ENCODE measurements at regions not wholly inside any gene's neighbourhood (a gene's known extent, or its start where the extent isn't known, plus 50 kb on each side); places are given as distances from the start of the nearest gene placed in this dataset.

DNA sequence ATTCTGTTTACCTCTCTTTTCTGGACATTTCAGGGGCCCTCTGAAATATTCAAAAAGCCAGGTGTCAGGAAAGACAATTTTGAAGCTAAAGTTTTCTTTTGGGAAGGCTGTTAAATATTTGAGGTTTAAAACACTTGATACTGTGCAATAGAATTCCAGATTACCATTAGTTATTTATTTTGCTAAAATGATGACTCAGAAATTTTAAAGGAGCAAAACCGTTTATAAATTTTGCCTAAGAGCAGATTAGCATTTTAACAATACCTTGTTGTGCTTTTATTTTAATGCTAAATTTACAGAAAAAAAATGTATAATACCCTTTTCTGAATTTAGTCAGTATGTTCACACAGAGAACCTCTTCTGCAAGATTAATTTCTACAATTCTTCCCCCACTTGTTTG lies 1159.9 kb downstream of the DSC3 start:
- Histone ChIP-seq H3K9ac (ENCODE audit: control insufficient read depth, insufficient read depth, low read length) (no peak overlapping the region), H3K36me3 (ENCODE audit: control insufficient read depth in 2 of 2, insufficient read depth in 2 of 2, low read length in 1 of 2) (no peaks in the 10 kb centered on the region), H3K9me3 (replicated peaks; ENCODE audit: control insufficient read depth, insufficient read depth, low read length) (no peaks in the 10 kb centered on the region), H4K20me1 (ENCODE audit: control insufficient read depth, insufficient read depth) (no peaks in the 10 kb centered on the region), H3K4me3 (no peak overlapping the region), H3K79me2 (ENCODE audit: control insufficient read depth, insufficient read depth, low read length) (no peaks in the 10 kb centered on the region), H3K27ac (ENCODE audit: control insufficient read depth, insufficient read depth) (no peak overlapping the region), H3K27me3 (replicated peaks in 1 of 2; ENCODE audit: control insufficient read depth in 2 of 2, insufficient read depth in 2 of 2, low read length in 1 of 2) (no peaks in the 10 kb centered on the region), H3K4me2 (ENCODE audit: control insufficient read depth, insufficient read depth) (no peak overlapping the region), H3K4me1 (ENCODE audit: control insufficient read depth, insufficient read depth, low read length) (no peaks in the 10 kb centered on the region), H2AFZ (ENCODE audit: control insufficient read depth, low read depth, low read length) (no peak overlapping the region)
- in situ Hi-C loops (cut with MboI) (loop anchor here (5.0 to 10.0 kb wide), 2 partner anchors 392 to 1080 kb away; no protein-coding TSS in a partner anchor), intact Hi-C loops (cut with micrococcal nuclease; ENCODE audit: unreplicated experiment) (no loop called here)
- CTCF ChIA-PET = interaction anchor here (4.0 kb wide), 1 partner anchor 8 kb away, joined by 27 read pairs; no protein-coding TSS in a partner anchor
- TF ChIP-seq, protein P1, sequence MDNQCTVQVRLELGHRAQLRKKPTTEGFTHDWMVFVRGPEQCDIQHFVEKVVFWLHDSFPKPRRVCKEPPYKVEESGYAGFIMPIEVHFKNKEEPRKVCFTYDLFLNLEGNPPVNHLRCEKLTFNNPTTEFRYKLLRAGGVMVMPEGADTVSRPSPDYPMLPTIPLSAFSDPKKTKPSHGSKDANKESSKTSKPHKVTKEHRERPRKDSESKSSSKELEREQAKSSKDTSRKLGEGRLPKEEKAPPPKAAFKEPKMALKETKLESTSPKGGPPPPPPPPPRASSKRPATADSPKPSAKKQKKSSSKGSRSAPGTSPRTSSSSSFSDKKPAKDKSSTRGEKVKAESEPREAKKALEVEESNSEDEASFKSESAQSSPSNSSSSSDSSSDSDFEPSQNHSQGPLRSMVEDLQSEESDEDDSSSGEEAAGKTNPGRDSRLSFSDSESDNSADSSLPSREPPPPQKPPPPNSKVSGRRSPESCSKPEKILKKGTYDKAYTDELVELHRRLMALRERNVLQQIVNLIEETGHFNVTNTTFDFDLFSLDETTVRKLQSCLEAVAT (IDR thresholded peaks at IDR 0.05) = no peak
- TF ChIP-seq, protein P2, sequence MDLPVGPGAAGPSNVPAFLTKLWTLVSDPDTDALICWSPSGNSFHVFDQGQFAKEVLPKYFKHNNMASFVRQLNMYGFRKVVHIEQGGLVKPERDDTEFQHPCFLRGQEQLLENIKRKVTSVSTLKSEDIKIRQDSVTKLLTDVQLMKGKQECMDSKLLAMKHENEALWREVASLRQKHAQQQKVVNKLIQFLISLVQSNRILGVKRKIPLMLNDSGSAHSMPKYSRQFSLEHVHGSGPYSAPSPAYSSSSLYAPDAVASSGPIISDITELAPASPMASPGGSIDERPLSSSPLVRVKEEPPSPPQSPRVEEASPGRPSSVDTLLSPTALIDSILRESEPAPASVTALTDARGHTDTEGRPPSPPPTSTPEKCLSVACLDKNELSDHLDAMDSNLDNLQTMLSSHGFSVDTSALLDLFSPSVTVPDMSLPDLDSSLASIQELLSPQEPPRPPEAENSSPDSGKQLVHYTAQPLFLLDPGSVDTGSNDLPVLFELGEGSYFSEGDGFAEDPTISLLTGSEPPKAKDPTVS (IDR thresholded peaks at IDR 0.05; ENCODE audit: low read depth, low read length) = no peak
- TF ChIP-seq FOXM1 (IDR thresholded peaks at IDR 0.05; ENCODE audit: low read depth, low read length) = no peak
- no peak for TF ChIP-seq ZNF207 (IDR thresholded peaks at IDR 0.05; ENCODE audit: borderline replicate concordance)
- no peak for TF ChIP-seq RAD51 (IDR thresholded peaks at IDR 0.05)
- no peak for DNase-seq (ENCODE audit: low read depth, low spot score)
- SMC1A ChIA-PET (ENCODE audit: uncharacterized antibody, unreplicated experiment) = no interaction called here
- FAIRE-seq = no peak
- 0% methylated on average over 1 of the region's 1 CpG for WGBS (ENCODE audit: insufficient coverage, insufficient replicate concordance, low lambda C conversion rate, missing lambda C conversion rate)
- POLR2A ChIA-PET = no interaction called here
- no peak for ATAC-seq
- RAD21 ChIA-PET (ENCODE audit: unreplicated experiment) = no interaction called here
- BruUV-seq (replicated peaks) = no TSS peak
